HepG2 (cell line): ENCODE measurements at regions not wholly inside any gene's neighbourhood (a gene's known extent, or its start where the extent isn't known, plus 50 kb on each side); places are given as distances from the start of the nearest gene placed in this dataset.
A peak's percentile ranks its signal among the peaks of the same experiment; 100 is the strongest.

Experiments
- KAT8 ChIP-seq: IDR thresholded peaks from 2 replicates; pipeline ENCODE4 v1.6.1; 2016; ENCODE audit warnings: missing genetic modification reagents, missing compliant biosample characterization
- MIXL1 ChIP-seq: IDR thresholded peaks from 2 replicates; pipeline ENCODE4 v1.6.1; 2016
- NCOA2 ChIP-seq: sonication (generic); formaldehyde crosslinking; IDR thresholded peaks from 2 replicates; pipeline ENCODE4 v1.8.0; 2022; ENCODE audit warnings: inconsistent platforms
- POLR2AphosphoS2 ChIP-seq: IDR thresholded peaks from 2 replicates; pipeline ENCODE4 v1.6.1; 2011; ENCODE audit warnings: low read depth, low read length, improper control_type of control experiment
- PRPF4 ChIP-seq: fragments of 200-400 bp; formaldehyde crosslinking; IDR thresholded peaks from 2 replicates; pipeline ENCODE4 v1.6.1; 2016; ENCODE audit warnings: low read length, low read depth; ENCODE audit not compliant: poor library complexity, severe bottlenecking
- SALL2 ChIP-seq: sonication (generic); formaldehyde crosslinking; IDR thresholded peaks from 2 replicates; pipeline ENCODE4 v1.8.1; 2023; ENCODE audit warnings: mild to moderate bottlenecking, missing genetic modification reagents, inconsistent platforms
- SIX1 ChIP-seq: sonication (generic); formaldehyde crosslinking; IDR thresholded peaks from 2 replicates; pipeline ENCODE4 v1.4.0; 2020; ENCODE audit warnings: missing genetic modification reagents, borderline replicate concordance
- SP140L ChIP-seq: sonication (generic); formaldehyde crosslinking; IDR thresholded peaks from 2 replicates; pipeline ENCODE4 v1.4.0; 2020; ENCODE audit warnings: missing genetic modification reagents, borderline replicate concordance
- THYN1 ChIP-seq: sonication (generic); formaldehyde crosslinking; IDR thresholded peaks from 2 replicates; pipeline ENCODE4 v1.8.1; 2023; ENCODE audit warnings: low read depth, mild to moderate bottlenecking, moderate library complexity, missing genetic modification reagents, borderline replicate concordance
- TSC22D2 ChIP-seq: sonication (generic); formaldehyde crosslinking; IDR thresholded peaks from 2 replicates; pipeline ENCODE4 v1.5.1; 2020; ENCODE audit warnings: missing genetic modification reagents, mild to moderate bottlenecking, borderline replicate concordance
- UBTF ChIP-seq: sonication (generic); formaldehyde crosslinking; IDR thresholded peaks from 2 replicates; pipeline ENCODE4 v1.4.0; 2020; ENCODE audit warnings: mild to moderate bottlenecking, missing genetic modification reagents
- ZFP62 ChIP-seq: sonication (generic); formaldehyde crosslinking; IDR thresholded peaks from 2 replicates; pipeline ENCODE4 v1.4.0; 2020; ENCODE audit warnings: missing genetic modification reagents
- ZNF232 ChIP-seq: sonication (generic); formaldehyde crosslinking; IDR thresholded peaks from 2 replicates; pipeline ENCODE4 v1.4.0; 2020; ENCODE audit warnings: missing genetic modification reagents, borderline replicate concordance
- ZNF567 ChIP-seq: sonication (generic); formaldehyde crosslinking; IDR thresholded peaks from 2 replicates; pipeline ENCODE4 v1.8.1; 2023; ENCODE audit warnings: mild to moderate bottlenecking, missing genetic modification reagents, borderline replicate concordance
- ZNF678 ChIP-seq: sonication (generic); formaldehyde crosslinking; IDR thresholded peaks from 2 replicates; pipeline ENCODE4 v1.4.0; 2020; ENCODE audit warnings: mild to moderate bottlenecking, missing genetic modification reagents
- ZNF816 ChIP-seq: sonication (generic); formaldehyde crosslinking; IDR thresholded peaks from 2 replicates; pipeline ENCODE4 v1.8.0; 2022; ENCODE audit warnings: missing genetic modification reagents, mild to moderate bottlenecking, borderline replicate concordance
- ZSCAN21 ChIP-seq: sonication (generic); formaldehyde crosslinking; IDR thresholded peaks from 2 replicates; pipeline ENCODE4 v1.8.0; 2022; ENCODE audit warnings: mild to moderate bottlenecking, missing genetic modification reagents, moderate library complexity, borderline replicate concordance
- ZXDC ChIP-seq: sonication (generic); formaldehyde crosslinking; IDR thresholded peaks from 2 replicates; pipeline ENCODE4 v1.5.0; 2020; ENCODE audit warnings: mild to moderate bottlenecking, missing genetic modification reagents
- TF ChIP-seq, protein P1 (sequence below): IDR thresholded peaks from 2 replicates; pipeline ENCODE4 v1.6.1; 2012; ENCODE audit warnings: low read length, improper control_type of control experiment
- TF ChIP-seq, protein P2 (sequence below): sonication (generic); formaldehyde crosslinking; IDR thresholded peaks from 2 replicates; pipeline ENCODE4 v1.8.0; 2022; ENCODE audit warnings: missing genetic modification reagents, mild to moderate bottlenecking, inconsistent platforms, borderline replicate concordance

DNA sequence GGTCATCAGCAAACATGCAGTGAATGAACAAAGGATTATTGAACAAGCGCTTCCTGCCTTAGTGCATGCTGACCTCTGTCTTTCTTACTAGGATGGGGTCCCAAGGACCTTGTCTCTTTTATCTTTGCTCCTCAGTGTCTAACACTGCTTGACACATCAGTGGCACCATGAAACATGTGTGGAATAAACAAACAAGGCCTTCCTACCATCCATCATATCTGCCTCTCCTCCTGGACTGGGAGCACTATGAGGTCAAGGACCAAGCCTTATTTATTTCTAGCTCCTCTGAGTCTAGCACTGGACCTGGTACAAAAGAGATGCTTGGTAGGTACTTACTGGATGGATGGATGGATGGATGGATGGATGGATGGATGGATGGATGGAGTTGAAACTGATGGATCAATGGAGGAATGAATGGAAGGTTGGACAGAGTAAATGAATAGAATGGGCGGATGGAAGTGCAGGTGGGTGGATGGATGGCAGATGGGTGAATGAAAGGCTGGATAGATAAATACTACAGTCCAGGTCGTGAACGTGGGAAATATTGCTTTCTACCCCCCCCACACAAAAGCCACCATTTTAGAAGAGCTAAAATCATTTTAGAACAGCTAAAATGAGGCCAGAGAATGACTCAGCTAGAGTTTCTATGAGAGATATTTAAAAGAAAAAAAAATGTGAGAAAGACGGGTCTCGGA lies 104.1 kb upstream of the PTPN1 start (continued):
- 0 out of 2 replicates have a peak, but pooled peaks have one; percentile 84 for TF ChIP-seq SALL2
- TF ChIP-seq ZNF816, result no peak
- TF ChIP-seq SP140L (CRISPR knock-in tag), result no peak; the same call in 1 of the 2 replicates
- peak; percentile 86 for TF ChIP-seq ZSCAN21 (CRISPR knock-in tag)
- TF ChIP-seq ZFP62 (CRISPR knock-in tag), result no peak
- peak; percentile 89 for TF ChIP-seq TSC22D2 (CRISPR knock-in tag)
- peak; percentile 85; the same call in 1 of the 2 replicates for TF ChIP-seq MIXL1
- no peak for TF ChIP-seq POLR2AphosphoS2
- TF ChIP-seq, protein P1, sequence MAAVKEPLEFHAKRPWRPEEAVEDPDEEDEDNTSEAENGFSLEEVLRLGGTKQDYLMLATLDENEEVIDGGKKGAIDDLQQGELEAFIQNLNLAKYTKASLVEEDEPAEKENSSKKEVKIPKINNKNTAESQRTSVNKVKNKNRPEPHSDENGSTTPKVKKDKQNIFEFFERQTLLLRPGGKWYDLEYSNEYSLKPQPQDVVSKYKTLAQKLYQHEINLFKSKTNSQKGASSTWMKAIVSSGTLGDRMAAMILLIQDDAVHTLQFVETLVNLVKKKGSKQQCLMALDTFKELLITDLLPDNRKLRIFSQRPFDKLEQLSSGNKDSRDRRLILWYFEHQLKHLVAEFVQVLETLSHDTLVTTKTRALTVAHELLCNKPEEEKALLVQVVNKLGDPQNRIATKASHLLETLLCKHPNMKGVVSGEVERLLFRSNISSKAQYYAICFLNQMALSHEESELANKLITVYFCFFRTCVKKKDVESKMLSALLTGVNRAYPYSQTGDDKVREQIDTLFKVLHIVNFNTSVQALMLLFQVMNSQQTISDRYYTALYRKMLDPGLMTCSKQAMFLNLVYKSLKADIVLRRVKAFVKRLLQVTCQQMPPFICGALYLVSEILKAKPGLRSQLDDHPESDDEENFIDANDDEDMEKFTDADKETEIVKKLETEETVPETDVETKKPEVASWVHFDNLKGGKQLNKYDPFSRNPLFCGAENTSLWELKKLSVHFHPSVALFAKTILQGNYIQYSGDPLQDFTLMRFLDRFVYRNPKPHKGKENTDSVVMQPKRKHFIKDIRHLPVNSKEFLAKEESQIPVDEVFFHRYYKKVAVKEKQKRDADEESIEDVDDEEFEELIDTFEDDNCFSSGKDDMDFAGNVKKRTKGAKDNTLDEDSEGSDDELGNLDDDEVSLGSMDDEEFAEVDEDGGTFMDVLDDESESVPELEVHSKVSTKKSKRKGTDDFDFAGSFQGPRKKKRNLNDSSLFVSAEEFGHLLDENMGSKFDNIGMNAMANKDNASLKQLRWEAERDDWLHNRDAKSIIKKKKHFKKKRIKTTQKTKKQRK, result no peak
- TF ChIP-seq ZNF567 (CRISPR knock-in tag), result no peak
- TF ChIP-seq THYN1 (CRISPR knock-in tag), result no peak
- peak; percentile 84; the same call in 1 of the 2 replicates for TF ChIP-seq SIX1 (CRISPR knock-in tag)
- peak; percentile 76; the same call in 1 of the 2 replicates for TF ChIP-seq KAT8 (CRISPR knock-in tag)
- peak; percentile 49 for TF ChIP-seq PRPF4
- TF ChIP-seq ZXDC (CRISPR knock-in tag), result no peak
- no peak for TF ChIP-seq UBTF (CRISPR knock-in tag)
- TF ChIP-seq, protein P2, sequence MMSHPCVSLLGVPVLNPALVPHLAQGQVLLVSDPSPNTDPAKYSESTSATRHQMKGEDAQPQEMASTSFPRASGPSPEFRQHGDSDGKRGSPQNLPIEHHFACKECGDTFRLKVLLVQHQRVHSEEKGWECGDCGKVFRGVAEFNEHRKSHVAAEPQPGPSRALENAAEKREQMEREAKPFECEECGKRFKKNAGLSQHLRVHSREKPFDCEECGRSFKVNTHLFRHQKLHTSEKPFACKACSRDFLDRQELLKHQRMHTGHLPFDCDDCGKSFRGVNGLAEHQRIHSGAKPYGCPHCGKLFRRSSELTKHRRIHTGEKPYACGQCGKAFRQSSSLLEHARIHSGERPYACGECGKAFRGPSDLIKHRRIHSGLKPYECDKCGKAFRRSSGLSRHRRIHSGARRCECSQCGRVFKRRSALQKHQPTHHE (CRISPR knock-in tag), result no peak
- peak; percentile 99 for TF ChIP-seq NCOA2 (CRISPR knock-in tag)
- TF ChIP-seq ZNF232 (CRISPR knock-in tag), result peak; percentile 22; the same call in 1 of the 2 replicates
- no peak for TF ChIP-seq ZNF678 (CRISPR knock-in tag)
